ENCODE measurements at regions not wholly inside any gene's neighbourhood (a gene's known extent, or its start where the extent isn't known, plus 50 kb on each side); places are given as distances from the start of the nearest gene placed in this dataset.

- no peak for TF ChIP-seq CTCF (IDR thresholded peaks at IDR 0.05 in 2 of 3, conservative IDR thresholded peaks at IDR 0.05 in 1 of 3; ENCODE audit: control insufficient read depth in 2 of 3, extremely low read depth in 1 of 3, insufficient read depth in 1 of 3, low read depth in 3 of 3, low read length in 3 of 3)
- no peak for TF ChIP-seq SIN3A (IDR thresholded peaks at IDR 0.05; ENCODE audit: low read depth, low read length)
- no peak for TF ChIP-seq SPI1 (IDR thresholded peaks at IDR 0.05; ENCODE audit: borderline replicate concordance, insufficient read depth, low read depth, low read length)
- TF ChIP-seq TCF7 (IDR thresholded peaks at IDR 0.05; ENCODE audit: borderline replicate concordance), result no peak
- TF ChIP-seq SP1 (IDR thresholded peaks at IDR 0.05; ENCODE audit: low read depth, low read length), result no peak
- TF ChIP-seq MEF2B (IDR thresholded peaks at IDR 0.05; ENCODE audit: partially characterized antibody, poor library complexity, severe bottlenecking), result no peak
- no peak for TF ChIP-seq ATF3 (IDR thresholded peaks at IDR 0.05; ENCODE audit: borderline replicate concordance, extremely low read depth, low read depth, low read length)
- TF ChIP-seq SIX5 (IDR thresholded peaks at IDR 0.05; ENCODE audit: low read depth, low read length, severe bottlenecking), result no peak
Observed at GRCh38 chr4:4667622-4668081, 125.8 kb upstream of the STX18 start.

Measured in GM12878 (cell line).